Activated CD4-positive, alpha-beta memory T cell treated with anti-CD3 and anti-CD28 coated beads, Interleukin-2, amount 10 ng/mL, durations not matched to agents 7 days and 5 days (primary cell): ENCODE measurements at regions not wholly inside any gene's neighbourhood (a gene's known extent, or its start where the extent isn't known, plus 50 kb on each side); places are given as distances from the start of the nearest gene placed in this dataset.
"Not testable (repeated sequence)": the region's sequence is repeated elsewhere in the genome, so short reads cannot be mapped to it uniquely, and the experiment has no call there.

Experiments used
- CTCF ChIA-PET: fragments of 350-600 bp; sonication (Branson Sonifier 250); formaldehyde crosslinking; loops from one replicate; lab custom pipeline; 2021; ENCODE audit warnings: antibody characterized with exemption, inconsistent platforms; lab: Charles Lee
- POLR2A ChIA-PET: fragments of 350-600 bp; sonication (Branson Sonifier 250); formaldehyde crosslinking; loops from one replicate; lab custom pipeline; 2021; ENCODE audit warnings: antibody characterized with exemption; lab: Charles Lee
- DNase-seq: peaks from one replicate; pipeline ENCODE4 v3.0.0-alpha.2; 2020
- H3K27ac Mint-ChIP-seq: one replicate; pipeline ENCODE4 v1.8.0; 2021; ENCODE audit warnings: mild to moderate bottlenecking, mixed read lengths
- H3K27me3 Mint-ChIP-seq: one replicate; pipeline ENCODE4 v1.8.0; 2021; ENCODE audit warnings: mixed read lengths
- H3K36me3 Mint-ChIP-seq: one replicate; pipeline ENCODE4 v1.8.0; 2021; ENCODE audit warnings: low read depth, mixed read lengths
- H3K4me1 Mint-ChIP-seq: one replicate; pipeline ENCODE4 v1.8.0; 2021; ENCODE audit warnings: mixed read lengths
- H3K4me3 Mint-ChIP-seq: one replicate; pipeline ENCODE4 v1.8.0; 2021; ENCODE audit warnings: mild to moderate bottlenecking, mixed read lengths
- H3K9me3 Mint-ChIP-seq: one replicate; pipeline ENCODE4 v1.8.0; 2021; ENCODE audit warnings: mixed read lengths

- CTCF ChIA-PET, H3K4me3 Mint-ChIP-seq: not testable (repeated sequence)
These were observed 127.2 kb downstream of the ZNF280B start for GRCh38 chr22:22381292-22381691.

DNA sequence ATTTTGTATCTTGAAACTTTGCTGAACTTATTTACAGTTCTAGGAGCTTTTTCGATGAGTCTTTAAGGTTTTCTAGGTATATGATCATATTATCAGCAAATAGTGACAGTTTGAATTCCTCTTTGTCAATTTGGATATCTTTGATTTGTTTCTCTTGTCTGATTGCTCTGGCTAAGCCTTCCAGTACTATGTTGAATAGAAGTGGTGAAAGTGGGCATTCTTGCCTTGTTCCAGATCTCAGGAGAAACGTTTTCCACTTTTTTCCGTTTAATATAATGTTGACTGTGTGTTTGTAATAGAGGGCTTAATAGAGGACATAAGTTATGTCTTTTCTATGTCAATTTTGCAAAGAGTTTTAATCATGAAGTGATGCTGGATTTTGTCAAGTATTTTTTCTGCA is 124.3 kb downstream of the ZNF280B start:
- H3K36me3 Mint-ChIP-seq: no peaks in the 10 kb centered on the region
- POLR2A ChIA-PET: no interaction called here
- no peak for DNase-seq
- H3K4me3 Mint-ChIP-seq: no peak overlapping the region
- H3K27ac Mint-ChIP-seq: no peak overlapping the region
- H3K4me1 Mint-ChIP-seq: no peaks in the 10 kb centered on the region
- peaks cover 47% of the 10 kb centered on the region for H3K27me3 Mint-ChIP-seq
- CTCF ChIA-PET: no interaction called here
- no peaks in the 10 kb centered on the region for H3K9me3 Mint-ChIP-seq

More at GRCh38 chr22:22381292-22381691, 127.2 kb downstream of the ZNF280B start:
- POLR2A ChIA-PET, H3K4me1 Mint-ChIP-seq, H3K36me3 Mint-ChIP-seq, DNase-seq, H3K27ac Mint-ChIP-seq, H3K9me3 Mint-ChIP-seq: not testable (repeated sequence)
- H3K27me3 Mint-ChIP-seq: peaks cover 53% of the 10 kb centered on the region

GRCh38 chr22:22384668-22385244 is 123.8 kb downstream of the ZNF280B start:
- no peak for DNase-seq
- Mint-ChIP-seq H3K36me3 (no peaks in the 10 kb centered on the region), H3K4me3 (no peak overlapping the region), H3K9me3 (no peaks in the 10 kb centered on the region), H3K27ac (no peak overlapping the region), H3K27me3 (peaks cover 46% of the 10 kb centered on the region), H3K4me1 (no peaks in the 10 kb centered on the region)
- POLR2A ChIA-PET: no interaction called here
- CTCF ChIA-PET: no interaction called here

- ChIA-PET POLR2A (no interaction called here), CTCF (interaction anchor here (1.0 kb wide), 1 partner anchor 44 kb away, joined by 3 read pairs; no protein-coding TSS in a partner anchor)
- Mint-ChIP-seq H3K4me1 (no peaks in the 10 kb centered on the region), H3K4me3 (no peak overlapping the region), H3K27ac (no peak overlapping the region), H3K27me3 (peaks cover 40% of the 10 kb centered on the region), H3K36me3 (no peaks in the 10 kb centered on the region), H3K9me3 (no peaks in the 10 kb centered on the region)
- no peak for DNase-seq
These were observed 121.7 kb downstream of the ZNF280B start for GRCh38 chr22:22386602-22387385.

DNA sequence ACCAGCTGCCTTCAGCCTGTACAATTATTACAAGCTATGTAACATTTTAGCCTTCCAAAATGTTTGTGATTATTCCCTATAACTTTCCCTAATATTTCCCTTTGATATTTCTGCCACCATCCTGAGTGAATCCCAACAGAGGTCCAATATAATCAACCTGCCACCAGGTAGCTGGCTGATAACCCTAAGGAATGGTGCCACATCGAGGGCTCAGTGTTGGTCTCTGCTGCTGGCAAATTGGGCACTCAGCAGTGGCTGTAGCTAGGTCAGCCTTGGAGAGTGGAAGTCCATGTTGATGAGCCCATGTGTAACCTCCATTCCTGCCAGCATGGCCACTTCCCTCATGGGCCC is 121.2 kb downstream of the ZNF280B start:
- ChIA-PET CTCF (interaction anchor here (1.0 kb wide), 1 partner anchor 44 kb away, joined by 3 read pairs; no protein-coding TSS in a partner anchor), POLR2A (no interaction called here)
- Mint-ChIP-seq H3K27me3 (peaks cover 39% of the 10 kb centered on the region), H3K27ac (no peak overlapping the region), H3K36me3 (no peaks in the 10 kb centered on the region), H3K9me3 (no peaks in the 10 kb centered on the region), H3K4me1 (no peaks in the 10 kb centered on the region), H3K4me3 (no peak overlapping the region)
- DNase-seq: no peak

- Mint-ChIP-seq H3K4me1 (no peaks in the 10 kb centered on the region), H3K27ac (no peak overlapping the region), H3K4me3 (no peak overlapping the region), H3K36me3 (no peaks in the 10 kb centered on the region), H3K27me3 (peaks cover 35% of the 10 kb centered on the region), H3K9me3 (no peaks in the 10 kb centered on the region)
- POLR2A ChIA-PET: no interaction called here
- DNase-seq: no peak
- CTCF ChIA-PET: no interaction called here
These were observed 120.5 kb downstream of the ZNF280B start for GRCh38 chr22:22388090-22388489.

DNA sequence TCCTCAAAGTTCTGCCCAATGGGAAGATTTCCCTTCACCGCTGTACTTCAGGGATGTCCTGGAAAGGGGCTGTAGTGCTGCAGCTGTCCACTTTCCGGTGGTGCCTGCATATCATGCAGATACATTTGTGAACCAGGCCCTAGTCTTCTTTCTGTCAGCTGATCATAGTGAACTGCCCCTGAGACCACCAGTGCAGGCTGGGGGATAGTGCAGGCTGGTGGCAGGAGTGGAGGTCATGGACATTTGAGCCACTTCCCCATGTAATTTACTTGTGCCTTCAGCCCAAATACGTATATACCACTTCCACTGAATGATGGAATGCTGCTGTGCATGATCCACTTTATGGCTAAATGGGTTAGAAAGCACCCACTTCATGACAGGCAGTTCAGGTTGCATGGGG is 120.0 kb downstream of the ZNF280B start:
- Mint-ChIP-seq H3K27me3 (peaks cover 33% of the 10 kb centered on the region), H3K4me3 (no peak overlapping the region), H3K4me1 (no peaks in the 10 kb centered on the region), H3K27ac (no peak overlapping the region), H3K36me3 (no peaks in the 10 kb centered on the region), H3K9me3 (no peaks in the 10 kb centered on the region)
- ChIA-PET CTCF (no interaction called here), POLR2A (no interaction called here)
- DNase-seq: no peak

DNA sequence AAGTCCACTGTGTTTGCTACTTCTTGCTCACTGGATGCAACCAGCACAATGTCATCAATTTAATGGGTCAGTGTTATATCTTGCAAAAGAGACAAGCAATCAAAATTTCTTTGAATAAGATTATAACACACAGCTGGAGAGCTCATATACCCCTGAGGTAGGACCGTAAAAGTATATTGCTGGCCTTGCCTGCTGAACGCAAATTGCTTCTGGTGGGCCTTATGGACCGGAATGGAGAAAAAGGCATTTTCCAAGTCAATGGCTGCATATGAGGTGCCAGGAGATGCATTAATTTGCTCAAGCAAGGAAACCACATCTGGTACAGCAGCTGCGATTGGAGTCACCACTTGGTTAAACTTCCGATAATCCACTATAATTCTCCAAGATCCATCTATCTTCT is 119.1 kb downstream of the ZNF280B start:
- H3K4me1 Mint-ChIP-seq: no peaks in the 10 kb centered on the region
- H3K27ac Mint-ChIP-seq: no peak overlapping the region
- H3K4me3 Mint-ChIP-seq: no peak overlapping the region
- H3K27me3 Mint-ChIP-seq: peaks cover 24% of the 10 kb centered on the region
- DNase-seq: no peak
- H3K36me3 Mint-ChIP-seq: no peaks in the 10 kb centered on the region
- CTCF ChIA-PET: no interaction called here
- POLR2A ChIA-PET: no interaction called here
- no peaks in the 10 kb centered on the region for H3K9me3 Mint-ChIP-seq

DNA sequence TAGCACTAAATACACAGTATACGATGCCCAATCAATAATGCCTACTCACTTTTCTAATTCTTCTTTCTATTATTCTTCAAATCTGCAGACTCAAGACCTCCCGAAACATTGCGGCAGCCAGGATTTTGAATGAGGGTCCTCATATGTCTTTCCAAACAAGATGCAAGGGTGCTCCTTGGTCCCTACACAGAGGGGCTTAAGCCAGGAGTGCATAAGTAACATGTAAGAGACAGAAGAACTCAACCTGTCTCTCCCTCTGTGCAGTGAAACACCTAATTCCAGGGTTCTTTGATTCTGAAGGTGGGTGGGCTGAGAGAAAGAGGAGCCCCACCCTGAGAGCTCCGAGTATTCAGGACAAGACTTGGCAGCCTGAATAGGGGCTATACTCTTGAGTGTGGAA is 117.6 kb downstream of the ZNF280B start:
- Mint-ChIP-seq H3K9me3 (no peaks in the 10 kb centered on the region), H3K27me3 (peaks cover 22% of the 10 kb centered on the region), H3K27ac (no peak overlapping the region), H3K36me3 (no peaks in the 10 kb centered on the region), H3K4me1 (no peaks in the 10 kb centered on the region), H3K4me3 (no peak overlapping the region)
- ChIA-PET POLR2A (no interaction called here), CTCF (no interaction called here)
- no peak for DNase-seq

- Mint-ChIP-seq H3K4me1 (no peaks in the 10 kb centered on the region), H3K36me3 (no peaks in the 10 kb centered on the region), H3K27ac (no peak overlapping the region), H3K9me3 (no peaks in the 10 kb centered on the region), H3K4me3 (no peak overlapping the region), H3K27me3 (peaks cover 22% of the 10 kb centered on the region)
- ChIA-PET POLR2A (no interaction called here), CTCF (no interaction called here)
- no peak for DNase-seq
These were observed 117.0 kb downstream of the ZNF280B start for GRCh38 chr22:22391543-22391942.

GRCh38 chr22:22392131-22392530 is 116.4 kb downstream of the ZNF280B start:
- ChIA-PET POLR2A (no interaction called here), CTCF (interaction anchor here (0.5 kb wide), 1 partner anchor 14 kb away, joined by 4 read pairs; no protein-coding TSS in a partner anchor)
- H3K36me3 Mint-ChIP-seq: no peaks in the 10 kb centered on the region
- H3K4me3 Mint-ChIP-seq: no peak overlapping the region
- H3K27me3 Mint-ChIP-seq: peaks cover 25% of the 10 kb centered on the region
- no peak for DNase-seq
- H3K9me3 Mint-ChIP-seq: no peaks in the 10 kb centered on the region
- H3K4me1 Mint-ChIP-seq: no peaks in the 10 kb centered on the region
- H3K27ac Mint-ChIP-seq: no peak overlapping the region

GRCh38 chr22:22394591-22394990 is 114.0 kb downstream of the ZNF280B start:
- Mint-ChIP-seq H3K27me3 (peaks cover 26% of the 10 kb centered on the region), H3K36me3 (no peaks in the 10 kb centered on the region), H3K4me3 (no peak overlapping the region), H3K4me1 (no peaks in the 10 kb centered on the region), H3K9me3 (no peaks in the 10 kb centered on the region), H3K27ac (no peak overlapping the region)
- no peak for DNase-seq
- ChIA-PET POLR2A (no interaction called here), CTCF (no interaction called here)

DNA sequence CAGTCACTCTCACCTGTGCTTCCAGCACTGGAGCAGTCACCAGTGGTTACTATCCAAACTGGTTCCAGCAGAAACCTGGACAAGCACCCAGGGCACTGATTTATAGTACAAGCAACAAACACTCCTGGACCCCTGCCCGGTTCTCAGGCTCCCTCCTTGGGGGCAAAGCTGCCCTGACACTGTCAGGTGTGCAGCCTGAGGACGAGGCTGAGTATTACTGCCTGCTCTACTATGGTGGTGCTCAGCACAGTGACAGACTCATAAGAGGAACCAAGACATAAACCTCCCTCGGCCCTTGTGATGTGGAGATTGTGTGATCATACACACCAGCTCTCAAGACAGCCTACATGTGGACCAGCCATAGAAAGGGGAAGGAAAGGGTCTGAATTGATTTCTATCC is 113.3 kb downstream of the ZNF280B start:
- ChIA-PET CTCF (no interaction called here), POLR2A (no interaction called here)
- H3K27me3 Mint-ChIP-seq: peaks cover 24% of the 10 kb centered on the region
- H3K9me3 Mint-ChIP-seq: no peaks in the 10 kb centered on the region
- no peaks in the 10 kb centered on the region for H3K36me3 Mint-ChIP-seq
- H3K4me1 Mint-ChIP-seq: no peaks in the 10 kb centered on the region
- no peak for DNase-seq
- no peak overlapping the region for H3K27ac Mint-ChIP-seq
- H3K4me3 Mint-ChIP-seq: no peak overlapping the region
